Activated CD4-positive, alpha-beta memory T cell treated with anti-CD3 and anti-CD28 coated beads for 36 hours (primary cell): ENCODE measurements at regions not wholly inside any gene's neighbourhood (a gene's known extent, or its start where the extent isn't known, plus 50 kb on each side); places are given as distances from the start of the nearest gene placed in this dataset.

Source experiments
- CTCF ChIA-PET: fragments of 350-600 bp; sonication (Branson Sonifier 250); formaldehyde crosslinking; loops from one replicate; lab custom pipeline; 2021; ENCODE audit warnings: antibody characterized with exemption, inconsistent platforms; lab: Charles Lee
- POLR2A ChIA-PET: fragments of 350-600 bp; sonication (Branson Sonifier 250); formaldehyde crosslinking; loops from one replicate; lab custom pipeline; 2021; ENCODE audit warnings: antibody characterized with exemption; lab: Charles Lee
- DNase-seq: peaks from one replicate; pipeline ENCODE4 v3.0.0-alpha.2; 2020
- H3K27ac Mint-ChIP-seq: one replicate; pipeline ENCODE4 v1.8.0; 2021; ENCODE audit warnings: mixed read lengths
- H3K27me3 Mint-ChIP-seq: one replicate; pipeline ENCODE4 v1.8.0; 2021; ENCODE audit warnings: mixed read lengths
- H3K36me3 Mint-ChIP-seq: one replicate; pipeline ENCODE4 v1.8.0; 2021; ENCODE audit warnings: mixed read lengths
- H3K4me1 Mint-ChIP-seq: one replicate; pipeline ENCODE4 v1.8.0; 2021; ENCODE audit warnings: low read depth, mixed read lengths
- H3K4me3 Mint-ChIP-seq: one replicate; pipeline ENCODE4 v1.8.0; 2021; ENCODE audit warnings: mild to moderate bottlenecking, mixed read lengths
- H3K9me3 Mint-ChIP-seq: one replicate; pipeline ENCODE4 v1.8.0; 2021; ENCODE audit warnings: mixed read lengths
- intact Hi-C: fragments of 100-400 bp; cut with micrococcal nuclease; formaldehyde crosslinking; loops from one replicate; pipeline ENCODE4 v1.15.1; 2023

GRCh38 chr7:56188376-56188775, 72.2 kb upstream of the NUPR2 start:
- Mint-ChIP-seq H3K4me1 (no peaks in the 10 kb centered on the region), H3K27ac (no peak overlapping the region), H3K36me3 (no peaks in the 10 kb centered on the region), H3K4me3 (no peak overlapping the region), H3K27me3 (no peaks in the 10 kb centered on the region), H3K9me3 (no peaks in the 10 kb centered on the region)
- ChIA-PET CTCF (no interaction called here), POLR2A (no interaction called here)
- intact Hi-C loops, result no loop called here
- no peak for DNase-seq

- no peaks in the 10 kb centered on the region for H3K4me1 Mint-ChIP-seq
- H3K4me3 Mint-ChIP-seq, result no peak overlapping the region
- peaks cover 5% of the 10 kb centered on the region for H3K27me3 Mint-ChIP-seq
- H3K36me3 Mint-ChIP-seq, result no peaks in the 10 kb centered on the region
- ChIA-PET CTCF (no interaction called here), POLR2A (no interaction called here)
- no peak for DNase-seq
- intact Hi-C loops, result no loop called here
- no peak overlapping the region for H3K27ac Mint-ChIP-seq
- H3K9me3 Mint-ChIP-seq, result no peaks in the 10 kb centered on the region
Observed at GRCh38 chr7:56181010-56181409, 64.8 kb upstream of the NUPR2 start.

GRCh38 chr7:56175771-56176170, 59.6 kb upstream of the NUPR2 start:
- no peak for DNase-seq
- Mint-ChIP-seq H3K4me1 (no peaks in the 10 kb centered on the region), H3K4me3 (no peak overlapping the region), H3K36me3 (no peaks in the 10 kb centered on the region), H3K27ac (no peak overlapping the region), H3K27me3 (peaks cover 18% of the 10 kb centered on the region), H3K9me3 (no peaks in the 10 kb centered on the region)
- ChIA-PET POLR2A (no interaction called here), CTCF (no interaction called here)
- intact Hi-C loops, result no loop called here

- no peak overlapping the region for H3K27ac Mint-ChIP-seq
- intact Hi-C loops, result no loop called here
- DNase-seq, result no peak
- POLR2A ChIA-PET, result no interaction called here
- H3K27me3 Mint-ChIP-seq, result peaks cover 18% of the 10 kb centered on the region
- H3K36me3 Mint-ChIP-seq, result no peaks in the 10 kb centered on the region
- no peaks in the 10 kb centered on the region for H3K9me3 Mint-ChIP-seq
- H3K4me1 Mint-ChIP-seq, result no peaks in the 10 kb centered on the region
- no peak overlapping the region for H3K4me3 Mint-ChIP-seq
- CTCF ChIA-PET, result no interaction called here
Observed at GRCh38 chr7:56174875-56175760, 58.9 kb upstream of the NUPR2 start.

- ChIA-PET POLR2A (no interaction called here), CTCF (no interaction called here)
- Mint-ChIP-seq H3K36me3 (no peaks in the 10 kb centered on the region), H3K27ac (no peak overlapping the region), H3K27me3 (peaks cover 18% of the 10 kb centered on the region), H3K9me3 (no peaks in the 10 kb centered on the region), H3K4me3 (no peak overlapping the region), H3K4me1 (no peaks in the 10 kb centered on the region)
- DNase-seq, result no peak
- intact Hi-C loops, result no loop called here
Observed at GRCh38 chr7:56174346-56174874, 58.2 kb upstream of the NUPR2 start.
